ENCODE measurements at regions not wholly inside any gene's neighbourhood (a gene's known extent, or its start where the extent isn't known, plus 50 kb on each side); places are given as distances from the start of the nearest gene placed in this dataset.

- H3K4me3 ChIP-seq (ENCODE audit: low read depth, low read length): no peak overlapping the region
- no peak for TF ChIP-seq MAX (IDR thresholded peaks at IDR 0.05; ENCODE audit: low read depth, low read length)
- TF ChIP-seq POLR2A (IDR thresholded peaks at IDR 0.05; ENCODE audit: extremely low read depth, insufficient read length): no peak
- TF ChIP-seq MYC (IDR thresholded peaks at IDR 0.05; ENCODE audit: low read depth, low read length): no peak
- TF ChIP-seq CTCF (IDR thresholded peaks at IDR 0.05; ENCODE audit: low read depth, low read length): no peak
- no peak for DNase-seq (ENCODE audit: low read depth)
Observed at GRCh38 chr2:168392797-168393196, 63.3 kb upstream of the CERS6 start.

GRCh38 chr2:168394262-168394661, 61.8 kb upstream of the CERS6 start:
- no peak overlapping the region for H3K4me3 ChIP-seq (ENCODE audit: low read depth, low read length)
- TF ChIP-seq CTCF (IDR thresholded peaks at IDR 0.05; ENCODE audit: low read depth, low read length) (no peak), MYC (IDR thresholded peaks at IDR 0.05; ENCODE audit: low read depth, low read length) (no peak), POLR2A (IDR thresholded peaks at IDR 0.05; ENCODE audit: extremely low read depth, insufficient read length) (no peak), MAX (IDR thresholded peaks at IDR 0.05; ENCODE audit: low read depth, low read length) (no peak)
- no peak for DNase-seq (ENCODE audit: low read depth)

GRCh38 chr2:168396131-168396530, 59.9 kb upstream of the CERS6 start:
- no peak overlapping the region for H3K4me3 ChIP-seq (ENCODE audit: low read depth, low read length)
- DNase-seq (ENCODE audit: low read depth): no peak
- TF ChIP-seq MYC (IDR thresholded peaks at IDR 0.05; ENCODE audit: low read depth, low read length): no peak
- TF ChIP-seq MAX (IDR thresholded peaks at IDR 0.05; ENCODE audit: low read depth, low read length): no peak
- no peak for TF ChIP-seq CTCF (IDR thresholded peaks at IDR 0.05; ENCODE audit: low read depth, low read length)
- no peak for TF ChIP-seq POLR2A (IDR thresholded peaks at IDR 0.05; ENCODE audit: extremely low read depth, insufficient read length)

GRCh38 chr2:168397629-168398028, 58.4 kb upstream of the CERS6 start:
- DNase-seq (ENCODE audit: low read depth): no peak
- H3K4me3 ChIP-seq (ENCODE audit: low read depth, low read length): no peak overlapping the region
- TF ChIP-seq MAX (IDR thresholded peaks at IDR 0.05; ENCODE audit: low read depth, low read length) (no peak), MYC (IDR thresholded peaks at IDR 0.05; ENCODE audit: low read depth, low read length) (no peak), CTCF (IDR thresholded peaks at IDR 0.05; ENCODE audit: low read depth, low read length) (no peak), POLR2A (IDR thresholded peaks at IDR 0.05; ENCODE audit: extremely low read depth, insufficient read length) (no peak)

- DNase-seq (ENCODE audit: low read depth): no peak
- TF ChIP-seq POLR2A (IDR thresholded peaks at IDR 0.05; ENCODE audit: extremely low read depth, insufficient read length) (no peak), MYC (IDR thresholded peaks at IDR 0.05; ENCODE audit: low read depth, low read length) (no peak), MAX (IDR thresholded peaks at IDR 0.05; ENCODE audit: low read depth, low read length) (no peak), CTCF (IDR thresholded peaks at IDR 0.05; ENCODE audit: low read depth, low read length) (no peak)
- H3K4me3 ChIP-seq (ENCODE audit: low read depth, low read length): no peak overlapping the region
Observed at GRCh38 chr2:168401048-168401556, 55.0 kb upstream of the CERS6 start.
